Hepatocyte (in vitro differentiated cells): ENCODE measurements at regions not wholly inside any gene's neighbourhood (a gene's known extent, or its start where the extent isn't known, plus 50 kb on each side); places are given as distances from the start of the nearest gene placed in this dataset.

Experiments
- EZH2 ChIP-seq: fragments of 200-600 bp; sonication (generic); IDR thresholded peaks from 2 replicates; pipeline ENCODE4 v1.6.1; 2016; ENCODE audit warnings: antibody characterized with exemption, mild to moderate bottlenecking, borderline replicate concordance
- EZH2phosphoT487 ChIP-seq: fragments of 200-600 bp; sonication (generic); IDR thresholded peaks from one replicate; pipeline ENCODE4 v1.6.1; 2018; ENCODE audit warnings: antibody characterized with exemption, mild to moderate bottlenecking, low read depth, moderate library complexity; ENCODE audit not compliant: unreplicated experiment, severe bottlenecking
- TF ChIP-seq, protein P1 (sequence below): fragments of 200-600 bp; sonication (generic); IDR thresholded peaks from 2 replicates; pipeline ENCODE4 v1.5.1; 2016; ENCODE audit warnings: antibody characterized with exemption, mild to moderate bottlenecking; ENCODE audit not compliant: poor library complexity

DNA sequence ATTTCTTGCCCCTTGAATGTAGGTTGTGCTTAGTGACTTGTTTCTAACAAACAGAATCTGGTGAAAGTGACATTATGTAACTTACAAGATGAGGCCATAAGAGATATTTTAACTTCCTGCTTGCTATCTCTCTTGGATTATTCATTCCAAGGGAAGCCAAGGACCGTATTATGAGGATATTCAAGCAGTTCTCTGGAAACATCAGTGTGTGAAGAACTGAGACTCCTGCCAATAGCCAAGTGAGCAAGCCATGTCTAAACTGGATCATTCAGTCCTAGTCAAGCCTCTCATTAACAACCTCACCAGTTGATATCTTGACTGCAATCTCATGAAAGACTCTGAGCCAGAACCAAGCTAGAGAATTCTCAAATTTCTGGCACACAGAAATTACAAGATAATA lies 765.1 kb upstream of the SLC8A1 start:
- TF ChIP-seq, protein P1, sequence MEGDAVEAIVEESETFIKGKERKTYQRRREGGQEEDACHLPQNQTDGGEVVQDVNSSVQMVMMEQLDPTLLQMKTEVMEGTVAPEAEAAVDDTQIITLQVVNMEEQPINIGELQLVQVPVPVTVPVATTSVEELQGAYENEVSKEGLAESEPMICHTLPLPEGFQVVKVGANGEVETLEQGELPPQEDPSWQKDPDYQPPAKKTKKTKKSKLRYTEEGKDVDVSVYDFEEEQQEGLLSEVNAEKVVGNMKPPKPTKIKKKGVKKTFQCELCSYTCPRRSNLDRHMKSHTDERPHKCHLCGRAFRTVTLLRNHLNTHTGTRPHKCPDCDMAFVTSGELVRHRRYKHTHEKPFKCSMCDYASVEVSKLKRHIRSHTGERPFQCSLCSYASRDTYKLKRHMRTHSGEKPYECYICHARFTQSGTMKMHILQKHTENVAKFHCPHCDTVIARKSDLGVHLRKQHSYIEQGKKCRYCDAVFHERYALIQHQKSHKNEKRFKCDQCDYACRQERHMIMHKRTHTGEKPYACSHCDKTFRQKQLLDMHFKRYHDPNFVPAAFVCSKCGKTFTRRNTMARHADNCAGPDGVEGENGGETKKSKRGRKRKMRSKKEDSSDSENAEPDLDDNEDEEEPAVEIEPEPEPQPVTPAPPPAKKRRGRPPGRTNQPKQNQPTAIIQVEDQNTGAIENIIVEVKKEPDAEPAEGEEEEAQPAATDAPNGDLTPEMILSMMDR, result no peak
- TF ChIP-seq EZH2, result no peak
- no peak for TF ChIP-seq EZH2phosphoT487
